HCT116 (cell line): ENCODE measurements at regions not wholly inside any gene's neighbourhood (a gene's known extent, or its start where the extent isn't known, plus 50 kb on each side); places are given as distances from the start of the nearest gene placed in this dataset.

ENCODE experiments used
- ATAC-seq: fragments of 200-7000 bp; cut with Tn5 transposase; 2 replicates; pipeline ENCODE4 v1.9.1; 2020; ENCODE audit warnings: mild to moderate bottlenecking, moderate library complexity
- BruUV-seq: library from RNA; stranded (reverse); fragments of 400-500 nt; replicated peaks from 2 replicates; lab custom pipeline; 2021; lab: Mats Ljungman, UMichigan
- CTCF ChIA-PET: fragments of 300-600 bp; sonication (Branson Sonifier 250); formaldehyde crosslinking; loops from one replicate; lab custom pipeline; 2021; ENCODE audit warnings: antibody characterized with exemption; lab: Charles Lee
- POLR2A ChIA-PET: fragments of 300-600, 350-600 bp; sonication (Branson Sonifier 250); formaldehyde crosslinking; loops from one replicate; lab custom pipeline; 2021; ENCODE audit warnings: antibody characterized with exemption; lab: Charles Lee
- RAD21 ChIA-PET, 2 experiments: fragments of 300-600 bp; sonication (Branson Sonifier 250); formaldehyde crosslinking; loops; one replicate each; lab custom pipeline; 2023; ENCODE audit warnings: low total read pairs in 2 of 2; ENCODE audit not compliant: uncharacterized antibody in 2 of 2, unreplicated experiment in 2 of 2, low non-redundant PET in 1 of 2; lab: Charles Lee
- DNase-seq: peaks from one replicate; pipeline ENCODE4 v3.0.0-alpha.2; 2010; ENCODE audit warnings: low read depth, low spot score
- H2AFZ ChIP-seq: fragments of 200-600 bp; shearing (Covaris generic), sonication (generic); 2 replicates; pipeline ENCODE4 v1.6.1; 2017; ENCODE audit warnings: low read depth, mixed run types, mixed read lengths, antibody characterized with exemption, low read length; ENCODE audit not compliant: poor library complexity, severe bottlenecking
- H3K27ac ChIP-seq: 2 replicates; pipeline ENCODE4 v1.5.1; 2012; ENCODE audit warnings: low read depth, low read length
- H3K27me3 ChIP-seq: fragments of 200-600 bp; sonication (generic); 2 replicates; pipeline ENCODE4 v1.6.1; 2016; ENCODE audit warnings: mixed run types, low read length, mixed read lengths; ENCODE audit not compliant: insufficient read depth
- H3K36me3 ChIP-seq, 2 experiments: fragments of 200-500 bp in 1 of 2; fragments of 200-600 bp in 1 of 2; sonication (Bioruptor generic) in 1 of 2; sonication (generic) in 1 of 2; 2 replicates each; pipeline versions ENCODE4 v1.5.1 to v1.6.1; 2014 to 2016; ENCODE audit warnings: low read length in 2 of 2, inconsistent platforms in 1 of 2, mixed read lengths in 1 of 2, mixed run types in 1 of 2; ENCODE audit not compliant: insufficient read depth in 2 of 2, control insufficient read depth in 1 of 2
- H3K4me1 ChIP-seq, 2 experiments: fragments of 200-600 bp in 1 of 2; sonication (generic) in 1 of 2; 2 replicates each; pipeline versions ENCODE4 v1.5.1 to v1.6.1; 2012 to 2017; ENCODE audit warnings: low read length in 2 of 2, inconsistent platforms in 1 of 2, mild to moderate bottlenecking in 1 of 2, mixed read lengths in 1 of 2, mixed run types in 1 of 2, moderate library complexity in 1 of 2; ENCODE audit not compliant: insufficient read depth in 2 of 2, control insufficient read depth in 1 of 2
- H3K4me2 ChIP-seq: fragments of 200-600 bp; sonication (generic); 2 replicates; pipeline ENCODE4 v1.6.1; 2017; ENCODE audit warnings: mixed run types, low read length, mixed read lengths
- H3K4me3 ChIP-seq, 2 experiments: fragments of 200-600 bp in 1 of 2; sonication (generic) in 1 of 2; replicated peaks in 1 of 2; 2 replicates each; pipeline ENCODE4 v1.5.1; 2011 to 2016; ENCODE audit warnings: low read length in 2 of 2, control low read depth in 1 of 2, low read depth in 1 of 2, mild to moderate bottlenecking in 1 of 2, mixed read lengths in 1 of 2, mixed run types in 1 of 2
- H3K79me2 ChIP-seq: fragments of 200-600 bp; sonication (generic); 2 replicates; pipeline ENCODE4 v1.6.1; 2017; ENCODE audit warnings: mild to moderate bottlenecking, mixed run types, low read length, moderate library complexity, mixed read lengths; ENCODE audit not compliant: insufficient read depth
- H3K9ac ChIP-seq: fragments of 200-600 bp; sonication (generic); 2 replicates; pipeline ENCODE4 v1.6.1; 2016; ENCODE audit warnings: low read length, mixed read lengths
- H3K9me2 ChIP-seq: fragments of 200-600 bp; sonication (generic), shearing (Covaris generic); 2 replicates; pipeline ENCODE4 v1.6.1; 2017; ENCODE audit warnings: mixed run types, mild to moderate bottlenecking, moderate library complexity; ENCODE audit not compliant: insufficient read depth
- H3K9me3 ChIP-seq, 2 experiments: fragments of 200-500 bp in 1 of 2; fragments of 200-600 bp in 1 of 2; sonication (Bioruptor generic) in 1 of 2; sonication (generic) in 1 of 2; 2 replicates each; pipeline ENCODE4 v1.6.1; 2014 to 2017; ENCODE audit warnings: low read length in 2 of 2, mixed read lengths in 2 of 2, inconsistent platforms in 1 of 2, low read depth in 1 of 2, mild to moderate bottlenecking in 1 of 2, mixed run types in 1 of 2, moderate library complexity in 1 of 2; ENCODE audit not compliant: control insufficient read depth in 1 of 2, insufficient read depth in 1 of 2
- H4K20me1 ChIP-seq: fragments of 200-600 bp; sonication (generic), shearing (Covaris generic); 2 replicates; pipeline ENCODE4 v1.6.1; 2017; ENCODE audit warnings: mixed run types, mild to moderate bottlenecking, moderate library complexity; ENCODE audit not compliant: insufficient read depth
- ATF3 ChIP-seq: IDR thresholded peaks from 2 replicates; pipeline ENCODE4 v1.6.1; 2012
- CBX3 ChIP-seq: IDR thresholded peaks from 2 replicates; pipeline ENCODE4 v1.6.1; 2012; ENCODE audit warnings: low read depth
- CEBPB ChIP-seq: IDR thresholded peaks from 2 replicates; pipeline ENCODE4 v1.6.1; 2012; ENCODE audit warnings: low read depth
- CTCF ChIP-seq, 3 experiments: fragments of 200-600 bp in 1 of 3; sonication (generic) in 1 of 3; IDR thresholded peaks in 2 of 3; conservative IDR thresholded peaks in 1 of 3; 2 replicates each; pipeline ENCODE4 v1.5.1; 2012 to 2017; ENCODE audit warnings: low read depth in 2 of 3, low read length in 2 of 3, antibody characterized with exemption in 1 of 3, borderline replicate concordance in 1 of 3, control low read depth in 1 of 3, mild to moderate bottlenecking in 1 of 3, mixed read lengths in 1 of 3, mixed run types in 1 of 3, moderate library complexity in 1 of 3; ENCODE audit not compliant: insufficient read depth in 1 of 3
- EGR1 ChIP-seq: IDR thresholded peaks from 2 replicates; pipeline ENCODE4 v1.6.1; 2012; ENCODE audit warnings: low read depth
- ELF1 ChIP-seq: IDR thresholded peaks from 2 replicates; pipeline ENCODE4 v1.6.1; 2012; ENCODE audit warnings: low read depth, borderline replicate concordance
- EZH2 ChIP-seq: fragments of 200-600 bp; sonication (generic); IDR thresholded peaks from 2 replicates; pipeline ENCODE4 v1.6.1; 2017; ENCODE audit warnings: antibody characterized with exemption, mixed run types
- EZH2phosphoT487 ChIP-seq: fragments of 200-600 bp; IDR thresholded peaks from 2 replicates; pipeline ENCODE4 v1.6.1; 2018; ENCODE audit warnings: antibody characterized with exemption, borderline replicate concordance
- FOSL1 ChIP-seq: IDR thresholded peaks from 2 replicates; pipeline ENCODE4 v1.6.1; 2012; ENCODE audit warnings: low read depth
- JUND ChIP-seq: IDR thresholded peaks from 2 replicates; pipeline ENCODE4 v1.6.1; 2012
- MAX ChIP-seq: IDR thresholded peaks from 2 replicates; pipeline ENCODE4 v1.6.1; 2012
- POLR2A ChIP-seq: IDR thresholded peaks from 2 replicates; pipeline ENCODE4 v1.7.0; 2011; ENCODE audit warnings: borderline replicate concordance; ENCODE audit not compliant: insufficient read depth, insufficient read length; ENCODE audit errors: extremely low read depth
- POLR2AphosphoS5 ChIP-seq: IDR thresholded peaks from 2 replicates; pipeline ENCODE4 v1.6.1; 2011; ENCODE audit warnings: mild to moderate bottlenecking, low read depth, low read length, moderate library complexity
- RAD21 ChIP-seq: IDR thresholded peaks from 2 replicates; pipeline ENCODE4 v1.6.1; 2012; ENCODE audit warnings: low read depth, mild to moderate bottlenecking
- SIN3A ChIP-seq: IDR thresholded peaks from 2 replicates; pipeline ENCODE4 v1.6.1; 2012; ENCODE audit warnings: low read depth
- SP1 ChIP-seq: IDR thresholded peaks from 2 replicates; pipeline ENCODE4 v1.6.1; 2012; ENCODE audit warnings: low read depth
- SRF ChIP-seq: IDR thresholded peaks from 2 replicates; pipeline ENCODE4 v1.6.1; 2012; ENCODE audit warnings: low read depth
- TCF7L2 ChIP-seq: IDR thresholded peaks from 2 replicates; pipeline ENCODE4 v1.7.0; 2011; ENCODE audit warnings: borderline replicate concordance, inconsistent platforms; ENCODE audit not compliant: insufficient read depth, insufficient read length; ENCODE audit errors: extremely low read depth
- YY1 ChIP-seq: IDR thresholded peaks from 2 replicates; pipeline ENCODE4 v1.6.1; 2011; ENCODE audit warnings: low read length, low read depth, moderate library complexity, mild to moderate bottlenecking; ENCODE audit not compliant: insufficient replicate concordance; ENCODE audit errors: extremely low read depth
- ZBTB33 ChIP-seq: IDR thresholded peaks from 2 replicates; pipeline ENCODE4 v1.6.1; 2011; ENCODE audit warnings: mild to moderate bottlenecking, low read length, moderate library complexity; ENCODE audit not compliant: insufficient replicate concordance; ENCODE audit errors: extremely low read depth
- ZFX ChIP-seq: fragments of 450-650 bp; IDR thresholded peaks from 2 replicates; pipeline ENCODE4 v1.6.1; 2017
- ZNF274 ChIP-seq: fragments of 200-500 bp; sonication (Bioruptor generic); IDR thresholded peaks from 2 replicates; pipeline ENCODE4 v1.6.1; 2014; ENCODE audit warnings: mild to moderate bottlenecking, low read depth, low read length, inconsistent platforms
- intact Hi-C: fragments of 100-400 bp; cut with micrococcal nuclease; formaldehyde crosslinking; loops from 2 replicates; pipeline ENCODE4 v1.10.0; 2022

- H3K9me2 ChIP-seq = no peaks in the 10 kb centered on the region
- H2AFZ ChIP-seq = peak overlapping the region; percentile 89
- no peaks in the 10 kb centered on the region for H3K79me2 ChIP-seq
- DNase-seq = peak; percentile 62
- H3K27ac ChIP-seq = no peak overlapping the region
- RAD21 ChIA-PET = interaction anchor here (0.7 to 1.5 kb wide), 6 partner anchors 14 to 394 kb away, joined by 3 to 7 read pairs (median 4); no protein-coding TSS in a partner anchor
- H3K4me1 ChIP-seq = peaks cover 0 to 5% of the 10 kb centered on the region in 2 experiments; a peak in 2 of 4 replicates
- no peaks in the 10 kb centered on the region for H4K20me1 ChIP-seq
- no peaks in the 10 kb centered on the region for H3K9me3 ChIP-seq
- no peak overlapping the region for H3K9ac ChIP-seq
- H3K36me3 ChIP-seq = no peaks in the 10 kb centered on the region
- peak; percentile 100 for ATAC-seq
- intact Hi-C loops = no loop called here
- CTCF ChIA-PET = interaction anchor here (0.6 to 1.9 kb wide), 37 partner anchors 9 to 446 kb away, joined by 3 to 61 read pairs (median 4); no protein-coding TSS in a partner anchor
- peaks cover 10% of the 10 kb centered on the region; the same call in 1 of the 2 replicates for H3K27me3 ChIP-seq
- H3K4me3 ChIP-seq = peak overlapping the region in 1 of 2 experiments; percentile 18; a peak in 1 of 4 replicates
- H3K4me2 ChIP-seq = peak overlapping the region; percentile 63
- POLR2A ChIA-PET = interaction anchor here (0.7 to 1.2 kb wide), 4 partner anchors 10 to 26 kb away, joined by 3 to 4 read pairs (median 3); no protein-coding TSS in a partner anchor
- BruUV-seq = no TSS peak
- TF ChIP-seq SP1 (no peak), SIN3A (no peak), FOSL1 (no peak), EGR1 (peak; percentile 74), ZBTB33 (no peak), POLR2AphosphoS5 (peak; percentile 34; the same call in 1 of the 2 replicates), CEBPB (no peak), JUND (no peak), EZH2 (no peak), ZNF274 (no peak), TCF7L2 (no peak), CBX3 (0 out of 2 replicates have a peak, but pooled peaks have one; percentile 67), YY1 (no peak), CTCF (IDR thresholded peaks at IDR 0.05 in 2 of 3, conservative IDR thresholded peaks at IDR 0.05 in 1 of 3; ENCODE audit: borderline replicate concordance in 1 of 3, insufficient read depth in 1 of 3, low read depth in 2 of 3, low read length in 2 of 3) (peak; percentile 85 to 98 (median 96)), RAD21 (peak; percentile 77), ATF3 (no peak), EZH2phosphoT487 (no peak), SRF (no peak), POLR2A (no peak), MAX (peak; percentile 61; the same call in 1 of the 2 replicates), ZFX (no peak), ELF1 (no peak)
Measured at GRCh38 chr11:123261345-123262106, 66.5 kb upstream of the CLMP start.
